ENCODE measurements at regions not wholly inside any gene's neighbourhood (a gene's known extent, or its start where the extent isn't known, plus 50 kb on each side); places are given as distances from the start of the nearest gene placed in this dataset.

DNA sequence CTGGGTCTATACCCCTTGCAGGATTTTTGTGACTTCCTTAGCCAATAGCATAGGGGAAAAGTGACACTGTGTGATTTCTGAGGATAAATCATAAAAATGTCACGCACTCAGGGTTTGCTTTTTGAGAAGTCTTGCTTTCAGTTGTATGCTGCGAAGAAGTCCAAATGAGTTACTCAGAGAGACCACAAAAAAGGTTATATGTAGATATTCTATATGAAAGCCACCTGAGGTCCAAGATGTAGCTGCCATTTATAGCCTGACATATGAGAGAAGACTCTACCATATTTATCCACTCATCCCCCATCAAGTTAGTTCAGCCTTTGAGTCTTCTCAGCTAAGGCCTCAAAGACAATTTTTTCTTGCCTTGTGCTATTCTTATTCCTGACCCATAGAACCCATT, 488.3 kb upstream of the MAP2 start:
- Histone ChIP-seq H4K20me1 (ENCODE audit: insufficient read depth, low read length, poor library complexity, severe bottlenecking) (no peaks in the 10 kb centered on the region), H3K9me3 (ENCODE audit: insufficient read depth, low read depth, low read length) (no peaks in the 10 kb centered on the region), H3K4me3 (ENCODE audit: low read length, poor library complexity, severe bottlenecking) (no peak overlapping the region), H3K27me3 (ENCODE audit: insufficient read depth, low read length, poor library complexity, severe bottlenecking) (no peaks in the 10 kb centered on the region), H3K36me3 (ENCODE audit: insufficient read depth, low read length) (no peaks in the 10 kb centered on the region), H3F3A (ENCODE audit: low read depth) (no peaks in the 10 kb centered on the region), H3K79me2 (ENCODE audit: insufficient read depth, low read length) (no peaks in the 10 kb centered on the region), H3K9me2 (replicated peaks; ENCODE audit: low read depth, low read length) (no peaks in the 10 kb centered on the region), H3K4me1 (ENCODE audit: insufficient read depth, low read length, poor library complexity, severe bottlenecking) (no peaks in the 10 kb centered on the region), H3K9ac (ENCODE audit: low read depth, low read length, poor library complexity, severe bottlenecking) (no peak overlapping the region), H2AFZ (ENCODE audit: low read length) (no peak overlapping the region), H3K4me2 (ENCODE audit: low read depth, low read length, poor library complexity, severe bottlenecking) (no peak overlapping the region)
- no peak for TF ChIP-seq EZH2phosphoT487 (IDR thresholded peaks at IDR 0.05; ENCODE audit: borderline replicate concordance)
- TF ChIP-seq, protein P1, sequence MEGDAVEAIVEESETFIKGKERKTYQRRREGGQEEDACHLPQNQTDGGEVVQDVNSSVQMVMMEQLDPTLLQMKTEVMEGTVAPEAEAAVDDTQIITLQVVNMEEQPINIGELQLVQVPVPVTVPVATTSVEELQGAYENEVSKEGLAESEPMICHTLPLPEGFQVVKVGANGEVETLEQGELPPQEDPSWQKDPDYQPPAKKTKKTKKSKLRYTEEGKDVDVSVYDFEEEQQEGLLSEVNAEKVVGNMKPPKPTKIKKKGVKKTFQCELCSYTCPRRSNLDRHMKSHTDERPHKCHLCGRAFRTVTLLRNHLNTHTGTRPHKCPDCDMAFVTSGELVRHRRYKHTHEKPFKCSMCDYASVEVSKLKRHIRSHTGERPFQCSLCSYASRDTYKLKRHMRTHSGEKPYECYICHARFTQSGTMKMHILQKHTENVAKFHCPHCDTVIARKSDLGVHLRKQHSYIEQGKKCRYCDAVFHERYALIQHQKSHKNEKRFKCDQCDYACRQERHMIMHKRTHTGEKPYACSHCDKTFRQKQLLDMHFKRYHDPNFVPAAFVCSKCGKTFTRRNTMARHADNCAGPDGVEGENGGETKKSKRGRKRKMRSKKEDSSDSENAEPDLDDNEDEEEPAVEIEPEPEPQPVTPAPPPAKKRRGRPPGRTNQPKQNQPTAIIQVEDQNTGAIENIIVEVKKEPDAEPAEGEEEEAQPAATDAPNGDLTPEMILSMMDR (conservative IDR thresholded peaks at IDR 0.05; ENCODE audit: low read length) = no peak

DNA sequence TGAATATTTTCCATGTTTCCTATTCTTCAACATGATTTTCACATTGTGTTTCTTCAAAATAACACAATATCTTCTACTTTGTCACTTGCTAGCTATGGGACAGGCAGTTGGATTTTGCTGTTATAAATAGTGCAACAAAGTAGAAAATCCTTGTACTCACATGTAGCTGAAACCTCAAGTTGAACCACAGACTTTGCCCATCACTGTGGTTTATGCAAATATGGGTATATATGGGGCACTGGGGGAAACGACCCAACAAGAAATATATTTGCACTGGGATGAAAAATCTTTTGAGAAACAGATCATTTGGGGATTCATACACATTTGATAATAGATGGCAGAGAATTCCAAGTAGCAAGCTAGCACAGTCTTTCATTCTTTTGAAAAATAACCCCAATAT, 486.3 kb upstream of the MAP2 start:
- no peaks in the 10 kb centered on the region for H3K36me3 ChIP-seq (ENCODE audit: insufficient read depth, low read length)
- no peak overlapping the region for H3K4me3 ChIP-seq (ENCODE audit: low read length, poor library complexity, severe bottlenecking)
- no peaks in the 10 kb centered on the region for H3F3A ChIP-seq (ENCODE audit: low read depth)
- H3K4me2 ChIP-seq (ENCODE audit: low read depth, low read length, poor library complexity, severe bottlenecking) = no peak overlapping the region
- no peaks in the 10 kb centered on the region for H3K9me3 ChIP-seq (ENCODE audit: insufficient read depth, low read depth, low read length)
- no peaks in the 10 kb centered on the region for H3K4me1 ChIP-seq (ENCODE audit: insufficient read depth, low read length, poor library complexity, severe bottlenecking)
- H4K20me1 ChIP-seq (ENCODE audit: insufficient read depth, low read length, poor library complexity, severe bottlenecking) = no peaks in the 10 kb centered on the region
- no peak for TF ChIP-seq EZH2phosphoT487 (IDR thresholded peaks at IDR 0.05; ENCODE audit: borderline replicate concordance)
- TF ChIP-seq, protein P1 (conservative IDR thresholded peaks at IDR 0.05; ENCODE audit: low read length) = no peak
- no peaks in the 10 kb centered on the region for H3K27me3 ChIP-seq (ENCODE audit: insufficient read depth, low read length, poor library complexity, severe bottlenecking)
- no peak overlapping the region for H2AFZ ChIP-seq (ENCODE audit: low read length)
- no peaks in the 10 kb centered on the region for H3K79me2 ChIP-seq (ENCODE audit: insufficient read depth, low read length)
- no peaks in the 10 kb centered on the region for H3K9me2 ChIP-seq (replicated peaks; ENCODE audit: low read depth, low read length)
- H3K9ac ChIP-seq (ENCODE audit: low read depth, low read length, poor library complexity, severe bottlenecking) = no peak overlapping the region

DNA sequence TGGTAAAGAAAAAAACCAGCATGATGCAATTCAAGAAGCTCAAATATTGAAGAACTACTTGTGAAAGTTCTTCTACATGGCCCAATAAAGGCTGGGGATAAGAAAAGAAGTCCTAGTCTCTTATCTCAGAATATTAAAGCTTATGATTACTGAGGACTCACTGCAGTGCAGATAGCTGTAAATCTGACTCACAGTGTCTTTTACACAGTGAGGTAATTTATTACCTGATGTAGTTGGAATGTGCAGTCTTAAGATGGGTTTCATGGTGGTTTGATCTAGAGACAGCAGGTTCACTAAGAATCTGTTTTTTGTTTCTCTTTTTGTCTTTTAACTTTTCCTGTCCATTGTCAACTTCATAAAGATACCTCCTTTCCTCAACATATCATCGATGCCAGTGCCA, 484.0 kb upstream of the MAP2 start:
- no peak overlapping the region for H3K4me2 ChIP-seq (ENCODE audit: low read depth, low read length, poor library complexity, severe bottlenecking)
- no peaks in the 10 kb centered on the region for H3K27me3 ChIP-seq (ENCODE audit: insufficient read depth, low read length, poor library complexity, severe bottlenecking)
- H3K4me3 ChIP-seq (ENCODE audit: low read length, poor library complexity, severe bottlenecking) = no peak overlapping the region
- H2AFZ ChIP-seq (ENCODE audit: low read length) = no peak overlapping the region
- no peaks in the 10 kb centered on the region for H3K9me3 ChIP-seq (ENCODE audit: insufficient read depth, low read depth, low read length)
- no peaks in the 10 kb centered on the region for H3F3A ChIP-seq (ENCODE audit: low read depth)
- no peaks in the 10 kb centered on the region for H3K36me3 ChIP-seq (ENCODE audit: insufficient read depth, low read length)
- no peaks in the 10 kb centered on the region for H3K4me1 ChIP-seq (ENCODE audit: insufficient read depth, low read length, poor library complexity, severe bottlenecking)
- no peaks in the 10 kb centered on the region for H3K9me2 ChIP-seq (replicated peaks; ENCODE audit: low read depth, low read length)
- TF ChIP-seq EZH2phosphoT487 (IDR thresholded peaks at IDR 0.05; ENCODE audit: borderline replicate concordance) = no peak
- TF ChIP-seq, protein P1 (conservative IDR thresholded peaks at IDR 0.05; ENCODE audit: low read length) = no peak
- H3K79me2 ChIP-seq (ENCODE audit: insufficient read depth, low read length) = no peaks in the 10 kb centered on the region
- no peaks in the 10 kb centered on the region for H4K20me1 ChIP-seq (ENCODE audit: insufficient read depth, low read length, poor library complexity, severe bottlenecking)
- H3K9ac ChIP-seq (ENCODE audit: low read depth, low read length, poor library complexity, severe bottlenecking) = no peak overlapping the region

Data from Loucy (cell line).